Breast epithelium (tissue), 4 donors: ENCODE measurements at regions not wholly inside any gene's neighbourhood (a gene's known extent, or its start where the extent isn't known, plus 50 kb on each side); places are given as distances from the start of the nearest gene placed in this dataset.

Experiments
- DNase-seq, 2 donors: peaks; one replicate each; pipeline ENCODE4 v3.0.0-alpha.2; 2019; ENCODE audit warnings: low spot score in 2 of 2
- H3K27ac ChIP-seq, 2 donors: fragments of 200-600 bp; sonication (generic) in 1 of 2; one replicate each; pipeline ENCODE4 v1.5.1; 2016 to 2019; ENCODE audit warnings: mild to moderate bottlenecking in 1 of 2
- H3K27me3 ChIP-seq, 2 donors: fragments of 200-600 bp; sonication (generic) in 1 of 2; one replicate each; pipeline versions ENCODE4 v1.5.1 to v1.6.0; 2017 to 2019; ENCODE audit warnings: control low read depth in 1 of 2, mild to moderate bottlenecking in 1 of 2
- H3K36me3 ChIP-seq: fragments of 200-600 bp; one replicate; pipeline ENCODE4 v1.5.1; 2019
- H3K4me1 ChIP-seq, 2 donors: fragments of 200-600 bp; sonication (generic); one replicate each; pipeline ENCODE4 v1.5.1; 2016 to 2019; ENCODE audit warnings: control low read depth in 1 of 2
- H3K4me3 ChIP-seq, 3 donors: fragments of 200-600 bp; sonication (generic); 1 replicate in 2 of 3; 2 replicates in 1 of 3; pipeline ENCODE4 v1.5.1; 2016 to 2019; ENCODE audit warnings: mild to moderate bottlenecking in 3 of 3, moderate library complexity in 2 of 3
- H3K9me3 ChIP-seq, 2 donors: fragments of 200-600 bp; sonication (generic) in 1 of 2; one replicate each; pipeline ENCODE4 v1.5.1; 2016 to 2019; ENCODE audit warnings: control low read depth in 1 of 2
- POLR2A ChIP-seq: fragments of 450-650 bp; IDR thresholded peaks from one replicate; pipeline ENCODE4 v1.6.1; 2016; ENCODE audit warnings: antibody characterized with exemption, mild to moderate bottlenecking, moderate library complexity
- POLR2AphosphoS5 ChIP-seq, 3 donors: sonication (generic); formaldehyde crosslinking; IDR thresholded peaks; one replicate each; pipeline ENCODE4 v1.6.1; 2017; ENCODE audit warnings: antibody characterized with exemption in 3 of 3
- intact Hi-C: fragments of 100-400 bp; cut with DNase I; formaldehyde crosslinking; loops from one replicate; pipeline ENCODE4 v1.15.1; 2023; ENCODE audit warnings: low total_unique reads
- TF ChIP-seq, protein P1 (sequence below), 3 donors: fragments of 450-650 bp; IDR thresholded peaks; one replicate each; pipeline ENCODE4 v1.5.1; 2016 to 2017; ENCODE audit warnings: antibody characterized with exemption in 3 of 3, mild to moderate bottlenecking in 3 of 3, moderate library complexity in 3 of 3

DNA sequence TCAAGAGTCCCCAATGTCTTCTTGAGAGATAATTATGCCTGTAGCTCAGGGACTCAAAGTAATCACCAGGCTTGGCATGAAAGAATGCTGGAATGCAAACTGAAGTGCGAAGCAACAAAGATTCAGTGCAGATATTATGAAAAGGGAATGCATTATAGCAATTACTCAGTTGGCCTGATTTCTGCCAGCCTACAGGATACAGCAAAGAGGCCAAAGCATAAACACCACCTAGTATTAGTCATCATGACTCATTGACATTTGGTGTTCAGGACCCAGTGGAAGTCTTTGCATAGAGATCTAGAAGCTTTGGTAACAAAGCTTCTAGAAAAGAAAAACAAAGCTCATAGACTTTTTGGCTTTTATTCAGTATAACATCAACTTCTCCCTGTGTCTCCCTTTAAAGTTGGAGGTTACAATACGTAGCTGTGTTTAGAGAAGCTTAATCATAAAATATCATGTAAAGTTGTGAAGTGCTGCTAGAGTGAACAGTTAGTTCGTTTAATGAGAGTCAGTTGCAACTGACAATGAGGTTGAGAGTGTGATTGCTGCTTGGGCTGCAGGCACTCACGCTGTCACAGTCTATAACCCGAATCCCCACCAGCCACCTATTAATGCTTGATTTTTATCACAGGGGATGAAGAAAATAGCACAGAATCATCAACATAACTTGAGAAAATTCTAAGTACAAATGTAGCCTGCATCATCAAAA lies 932.7 kb downstream of the TFAP2A start:
- Histone ChIP-seq H3K9me3 (no peaks in the 10 kb centered on the region), H3K4me3 (no peak overlapping the region), H3K36me3 (no peaks in the 10 kb centered on the region), H3K27ac (peak overlapping the region; percentile 7 to 46), H3K27me3 (no peaks in the 10 kb centered on the region), H3K4me1 (peaks cover 0 to 11% of the 10 kb centered on the region in 2 donors)
- intact Hi-C loops = no loop called here
- no peak for TF ChIP-seq POLR2A
- TF ChIP-seq, protein P1, sequence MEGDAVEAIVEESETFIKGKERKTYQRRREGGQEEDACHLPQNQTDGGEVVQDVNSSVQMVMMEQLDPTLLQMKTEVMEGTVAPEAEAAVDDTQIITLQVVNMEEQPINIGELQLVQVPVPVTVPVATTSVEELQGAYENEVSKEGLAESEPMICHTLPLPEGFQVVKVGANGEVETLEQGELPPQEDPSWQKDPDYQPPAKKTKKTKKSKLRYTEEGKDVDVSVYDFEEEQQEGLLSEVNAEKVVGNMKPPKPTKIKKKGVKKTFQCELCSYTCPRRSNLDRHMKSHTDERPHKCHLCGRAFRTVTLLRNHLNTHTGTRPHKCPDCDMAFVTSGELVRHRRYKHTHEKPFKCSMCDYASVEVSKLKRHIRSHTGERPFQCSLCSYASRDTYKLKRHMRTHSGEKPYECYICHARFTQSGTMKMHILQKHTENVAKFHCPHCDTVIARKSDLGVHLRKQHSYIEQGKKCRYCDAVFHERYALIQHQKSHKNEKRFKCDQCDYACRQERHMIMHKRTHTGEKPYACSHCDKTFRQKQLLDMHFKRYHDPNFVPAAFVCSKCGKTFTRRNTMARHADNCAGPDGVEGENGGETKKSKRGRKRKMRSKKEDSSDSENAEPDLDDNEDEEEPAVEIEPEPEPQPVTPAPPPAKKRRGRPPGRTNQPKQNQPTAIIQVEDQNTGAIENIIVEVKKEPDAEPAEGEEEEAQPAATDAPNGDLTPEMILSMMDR (IDR thresholded peaks at IDR 0.05) = no peak
- TF ChIP-seq POLR2AphosphoS5 (IDR thresholded peaks at IDR 0.05) = no peak
- DNase-seq = no peak

DNA sequence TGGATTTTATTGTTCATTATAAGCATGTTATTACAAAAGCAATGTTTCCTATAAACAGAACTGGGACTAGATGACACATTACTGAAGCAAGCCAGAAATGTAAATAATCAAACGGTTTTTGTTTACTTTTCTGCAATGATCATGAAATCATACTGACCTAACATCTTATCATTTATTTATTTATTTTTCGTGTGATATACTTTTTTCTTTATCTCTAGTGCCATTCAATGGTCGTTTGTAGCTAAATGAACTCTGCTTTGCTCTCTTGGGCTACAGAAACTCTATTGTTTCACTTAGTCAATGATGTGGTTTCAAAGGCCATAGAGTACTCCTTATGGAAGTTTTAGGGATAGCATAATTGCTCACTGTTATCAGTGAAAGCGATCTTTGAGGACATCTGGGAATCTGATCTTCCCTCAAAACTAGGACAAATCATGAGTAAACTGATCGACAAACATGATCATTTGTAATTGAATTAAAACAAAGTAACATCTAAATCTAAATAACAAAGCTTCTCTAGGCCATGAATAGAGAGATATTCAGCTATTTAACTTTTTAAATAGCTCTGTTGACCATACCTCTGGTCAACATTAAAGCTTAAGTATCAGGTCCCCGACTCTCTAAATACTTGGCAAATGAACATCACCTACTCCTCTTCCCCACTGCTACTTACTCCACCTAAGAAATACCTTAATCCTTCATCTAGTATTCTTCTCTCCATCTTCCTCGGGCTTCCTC lies 933.4 kb downstream of the TFAP2A start:
- Histone ChIP-seq H3K4me3 (no peak overlapping the region), H3K27me3 (no peaks in the 10 kb centered on the region), H3K9me3 (no peaks in the 10 kb centered on the region), H3K4me1 (peaks cover 0 to 11% of the 10 kb centered on the region in 2 donors), H3K27ac (peak overlapping the region; percentile 7 to 46), H3K36me3 (no peaks in the 10 kb centered on the region)
- no peak for DNase-seq
- intact Hi-C loops = no loop called here
- TF ChIP-seq POLR2A (no peak), POLR2AphosphoS5 (IDR thresholded peaks at IDR 0.05) (no peak)
- TF ChIP-seq, protein P1 (IDR thresholded peaks at IDR 0.05) = no peak

DNA sequence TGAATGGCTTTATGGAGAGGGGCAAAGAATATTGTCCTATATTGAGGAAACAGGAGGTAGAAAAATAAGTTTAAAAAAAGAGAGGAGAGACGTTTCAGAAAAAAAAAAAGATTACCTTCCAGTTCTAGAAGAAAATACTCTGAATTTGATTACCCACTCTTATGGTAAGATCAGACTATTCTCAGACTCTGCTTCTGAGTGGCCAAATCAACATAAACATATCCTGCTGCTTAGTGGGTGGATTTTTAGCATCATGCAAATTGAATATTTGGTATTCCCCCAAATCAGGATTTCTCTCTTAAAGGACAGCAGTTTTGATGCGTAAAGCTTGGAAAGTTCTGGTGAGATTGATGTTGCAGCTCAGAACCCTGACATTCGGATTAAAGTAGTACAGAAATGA lies 946.6 kb downstream of the TFAP2A start:
- no peak for DNase-seq
- Histone ChIP-seq H3K27me3 (no peaks in the 10 kb centered on the region), H3K36me3 (no peaks in the 10 kb centered on the region), H3K27ac (peak overlapping the region in 1 of 2 donors; percentile 43), H3K4me1 (no peaks in the 10 kb centered on the region), H3K4me3 (no peak overlapping the region), H3K9me3 (no peaks in the 10 kb centered on the region)
- intact Hi-C loops = no loop called here
- TF ChIP-seq, protein P1 (IDR thresholded peaks at IDR 0.05) = no peak

DNA sequence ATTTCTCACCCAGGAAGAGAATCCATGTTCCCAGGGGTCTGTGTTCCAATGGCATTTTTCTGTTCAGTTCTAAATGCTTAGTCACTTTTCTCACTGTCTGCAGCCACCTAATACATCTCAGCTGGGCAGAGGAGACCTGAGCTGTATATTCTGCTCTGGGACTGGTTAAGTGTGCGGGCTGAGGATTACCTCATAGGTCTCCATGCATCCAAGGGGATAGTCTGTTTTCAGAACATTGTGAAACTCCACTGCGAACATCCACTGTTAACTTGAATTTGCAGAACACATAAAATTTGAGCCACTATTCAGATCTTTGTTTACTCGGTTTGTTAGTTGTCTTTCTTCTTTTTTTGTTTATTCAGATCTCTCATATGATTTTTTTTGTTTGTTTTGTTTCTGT lies 947.1 kb downstream of the TFAP2A start:
- DNase-seq = peak in 1 of 2 donors; percentile 23
- Histone ChIP-seq H3K27me3 (no peaks in the 10 kb centered on the region), H3K27ac (peak overlapping the region in 1 of 2 donors; percentile 43), H3K4me3 (no peak overlapping the region), H3K36me3 (no peaks in the 10 kb centered on the region), H3K4me1 (no peaks in the 10 kb centered on the region), H3K9me3 (no peaks in the 10 kb centered on the region)
- TF ChIP-seq POLR2AphosphoS5 (IDR thresholded peaks at IDR 0.05) (no peak), POLR2A (no peak)
- TF ChIP-seq, protein P1 (IDR thresholded peaks at IDR 0.05) = no peak
- intact Hi-C loops = no loop called here

DNA sequence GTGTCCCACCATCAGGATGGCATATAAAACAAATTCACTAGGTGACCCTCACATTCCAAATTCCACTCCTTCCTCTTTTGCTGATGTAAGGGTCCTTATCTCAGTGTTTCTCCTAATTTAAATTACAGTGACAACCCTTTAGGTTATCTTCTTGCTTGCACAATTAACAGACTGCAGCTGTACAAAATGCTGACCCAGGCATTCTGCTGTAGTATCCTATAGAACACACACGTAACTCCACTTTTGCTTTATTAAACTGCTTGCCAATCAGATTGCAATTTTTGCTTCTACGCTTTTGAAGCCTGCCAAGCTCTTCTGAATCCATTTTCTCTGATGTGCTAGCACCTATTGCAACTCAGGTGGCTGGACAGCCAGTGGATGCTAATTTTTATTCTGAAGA lies 950.3 kb downstream of the TFAP2A start:
- no peak overlapping the region for H3K4me3 ChIP-seq
- H3K27ac ChIP-seq = no peak overlapping the region
- no peak for TF ChIP-seq POLR2A
- no peak for TF ChIP-seq POLR2AphosphoS5 (IDR thresholded peaks at IDR 0.05)
- TF ChIP-seq, protein P1 (IDR thresholded peaks at IDR 0.05) = no peak
- H3K27me3 ChIP-seq = no peaks in the 10 kb centered on the region
- no peaks in the 10 kb centered on the region for H3K4me1 ChIP-seq
- intact Hi-C loops = no loop called here
- H3K36me3 ChIP-seq = no peaks in the 10 kb centered on the region
- DNase-seq = no peak
- no peaks in the 10 kb centered on the region for H3K9me3 ChIP-seq
